Lower lobe of right lung (tissue), 2 donors: ENCODE measurements at regions not wholly inside any gene's neighbourhood (a gene's known extent, or its start where the extent isn't known, plus 50 kb on each side); places are given as distances from the start of the nearest gene placed in this dataset.

Experiments used
- ATAC-seq, 2 donors: fragments of 200-7000 bp; cut with Tn5 transposase; one replicate each; pipeline ENCODE4 v1.9.1; 2020 to 2022; ENCODE audit warnings: mild to moderate bottlenecking in 2 of 2, moderate library complexity in 2 of 2
- DNase-seq: peaks from one replicate; pipeline ENCODE4 v3.0.0-alpha.2; 2020
- H3K27ac ChIP-seq: fragments of 200-600 bp; one replicate; pipeline ENCODE4 v1.8.0; 2022
- H3K27me3 ChIP-seq: fragments of 200-600 bp; one replicate; pipeline ENCODE4 v1.8.0; 2022; ENCODE audit warnings: low read depth
- H3K36me3 ChIP-seq: fragments of 200-600 bp; one replicate; pipeline ENCODE4 v1.8.0; 2022; ENCODE audit warnings: mild to moderate bottlenecking
- H3K4me1 ChIP-seq: fragments of 200-600 bp; one replicate; pipeline ENCODE4 v1.8.0; 2022
- H3K4me3 ChIP-seq: fragments of 200-600 bp; one replicate; pipeline ENCODE4 v1.8.0; 2022; ENCODE audit warnings: mild to moderate bottlenecking
- H3K9me3 ChIP-seq: fragments of 200-600 bp; one replicate; pipeline ENCODE4 v1.8.0; 2022
- CTCF ChIP-seq: fragments of 200-600 bp; IDR thresholded peaks from one replicate; pipeline ENCODE4 v1.8.0; 2022; ENCODE audit warnings: antibody characterized with exemption, mild to moderate bottlenecking
- intact Hi-C: fragments of 100-400 bp; cut with DNase I; formaldehyde crosslinking; loops from one replicate; pipeline ENCODE4 v1.11.0; 2022
- donor health status: DM: no; HTN: yes; CAD: no; lungs with severe emphysema.

- Histone ChIP-seq H3K9me3 (no peaks in the 10 kb centered on the region), H3K27ac (no peak overlapping the region), H3K4me3 (no peak overlapping the region), H3K27me3 (no peaks in the 10 kb centered on the region), H3K36me3 (no peaks in the 10 kb centered on the region), H3K4me1 (no peaks in the 10 kb centered on the region)
- intact Hi-C loops: no loop called here
- ATAC-seq: no peak
- no peak for TF ChIP-seq CTCF
- no peak for DNase-seq
These were observed 427.6 kb downstream of the SPRY2 start for GRCh38 chr13:79913141-79913827.

DNA sequence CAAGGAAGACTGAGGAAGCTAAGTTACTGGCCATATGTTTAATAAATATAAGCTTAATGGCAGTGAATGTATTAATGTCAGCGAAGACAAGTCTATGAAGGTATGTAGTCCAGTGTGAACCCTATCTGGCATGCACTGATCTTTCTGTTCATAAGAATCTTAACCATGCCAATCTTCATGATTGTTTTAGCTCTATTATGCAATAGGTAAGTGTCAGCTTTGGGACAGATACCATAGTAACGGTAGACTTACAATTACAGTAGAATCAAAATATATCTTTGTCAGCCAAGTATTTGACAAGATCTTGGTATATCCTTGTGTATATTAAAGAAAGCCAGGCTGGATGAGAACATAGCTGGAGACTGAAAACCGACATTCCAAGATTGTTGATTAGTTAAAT lies 428.5 kb downstream of the SPRY2 start:
- intact Hi-C loops: no loop called here
- ATAC-seq (no peak), DNase-seq (no peak)
- no peak overlapping the region for H3K27ac ChIP-seq
- no peaks in the 10 kb centered on the region for H3K4me1 ChIP-seq
- no peaks in the 10 kb centered on the region for H3K27me3 ChIP-seq
- no peak for TF ChIP-seq CTCF
- H3K9me3 ChIP-seq: no peaks in the 10 kb centered on the region
- no peaks in the 10 kb centered on the region for H3K36me3 ChIP-seq
- no peak overlapping the region for H3K4me3 ChIP-seq

DNA sequence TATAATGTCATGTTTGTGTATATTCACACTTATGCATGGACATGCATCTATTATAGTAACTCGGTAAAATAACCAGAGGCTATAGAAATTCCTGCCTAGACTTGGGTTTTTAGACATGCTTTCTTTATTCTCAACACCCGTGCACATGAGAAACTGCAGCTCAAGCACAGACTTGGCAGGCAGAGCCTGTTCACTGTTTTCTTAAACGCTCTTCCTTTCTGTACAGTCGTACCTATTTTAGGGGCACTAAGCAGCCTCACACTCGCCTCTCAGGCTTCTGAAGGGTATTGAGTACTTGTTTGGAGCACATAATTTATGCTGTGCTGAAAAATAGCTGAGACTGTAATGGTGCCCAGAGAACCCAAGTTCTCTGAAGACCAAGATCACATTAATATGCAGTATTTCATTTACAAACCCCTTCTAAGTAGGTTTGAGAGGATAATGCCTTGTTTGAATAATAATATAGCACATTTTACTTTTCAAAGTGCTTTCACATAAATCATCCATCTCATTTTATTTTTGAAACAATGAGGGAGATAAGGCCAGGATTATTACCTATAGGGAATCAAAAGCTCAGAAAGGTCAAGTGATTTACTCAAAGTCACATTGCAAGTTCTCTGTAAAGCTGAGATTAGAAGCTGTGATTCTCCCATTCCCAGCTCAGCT lies 429.9 kb downstream of the SPRY2 start:
- Histone ChIP-seq H3K4me1 (no peaks in the 10 kb centered on the region), H3K9me3 (no peaks in the 10 kb centered on the region), H3K27me3 (no peaks in the 10 kb centered on the region), H3K27ac (no peak overlapping the region), H3K36me3 (no peaks in the 10 kb centered on the region), H3K4me3 (no peak overlapping the region)
- no peak for TF ChIP-seq CTCF
- no peak for ATAC-seq
- no peak for DNase-seq
- intact Hi-C loops: no loop called here

GRCh38 chr13:79909644-79910043 lies 428.7 kb downstream of the NDFIP2 start:
- no peaks in the 10 kb centered on the region for H3K36me3 ChIP-seq
- intact Hi-C loops: no loop called here
- TF ChIP-seq CTCF: no peak
- no peak overlapping the region for H3K4me3 ChIP-seq
- ATAC-seq (no peak), DNase-seq (no peak)
- H3K4me1 ChIP-seq: no peaks in the 10 kb centered on the region
- no peaks in the 10 kb centered on the region for H3K27me3 ChIP-seq
- H3K27ac ChIP-seq: no peak overlapping the region
- no peaks in the 10 kb centered on the region for H3K9me3 ChIP-seq

DNA sequence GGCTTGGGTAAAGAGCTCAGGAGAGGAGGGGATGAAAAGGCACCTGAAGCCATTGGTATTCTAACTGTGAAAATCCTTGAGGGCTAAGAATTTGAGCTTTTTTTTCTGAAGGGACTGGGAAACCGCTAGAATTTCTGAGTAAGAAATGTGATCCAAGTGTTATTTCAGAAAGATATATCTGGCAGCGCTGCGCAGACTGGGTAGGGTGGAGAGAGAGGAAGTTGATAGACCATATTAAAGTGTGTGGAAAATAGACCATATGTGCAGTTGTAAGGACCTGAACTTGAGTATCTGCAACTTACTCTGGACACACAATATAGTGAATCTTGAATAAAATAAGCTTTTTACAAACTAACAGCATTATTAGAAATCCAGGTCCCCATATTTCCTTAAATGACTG lies 427.4 kb downstream of the NDFIP2 start:
- intact Hi-C loops: no loop called here
- Histone ChIP-seq H3K36me3 (no peaks in the 10 kb centered on the region), H3K27ac (no peak overlapping the region), H3K9me3 (no peaks in the 10 kb centered on the region), H3K4me3 (no peak overlapping the region), H3K4me1 (no peaks in the 10 kb centered on the region), H3K27me3 (no peaks in the 10 kb centered on the region)
- DNase-seq: no peak
- no peak for TF ChIP-seq CTCF
- ATAC-seq: no peak
